Hepatocyte (in vitro differentiated cells): ENCODE measurements at regions not wholly inside any gene's neighbourhood (a gene's known extent, or its start where the extent isn't known, plus 50 kb on each side); places are given as distances from the start of the nearest gene placed in this dataset.

ENCODE experiments used
- EZH2 ChIP-seq: fragments of 200-600 bp; sonication (generic); IDR thresholded peaks from 2 replicates; pipeline ENCODE4 v1.6.1; 2016; ENCODE audit warnings: antibody characterized with exemption, mild to moderate bottlenecking, borderline replicate concordance
- EZH2phosphoT487 ChIP-seq: fragments of 200-600 bp; sonication (generic); IDR thresholded peaks from one replicate; pipeline ENCODE4 v1.6.1; 2018; ENCODE audit warnings: antibody characterized with exemption, mild to moderate bottlenecking, low read depth, moderate library complexity; ENCODE audit not compliant: unreplicated experiment, severe bottlenecking
- TF ChIP-seq, protein P1 (sequence below): fragments of 200-600 bp; sonication (generic); IDR thresholded peaks from 2 replicates; pipeline ENCODE4 v1.5.1; 2016; ENCODE audit warnings: antibody characterized with exemption, mild to moderate bottlenecking; ENCODE audit not compliant: poor library complexity

DNA sequence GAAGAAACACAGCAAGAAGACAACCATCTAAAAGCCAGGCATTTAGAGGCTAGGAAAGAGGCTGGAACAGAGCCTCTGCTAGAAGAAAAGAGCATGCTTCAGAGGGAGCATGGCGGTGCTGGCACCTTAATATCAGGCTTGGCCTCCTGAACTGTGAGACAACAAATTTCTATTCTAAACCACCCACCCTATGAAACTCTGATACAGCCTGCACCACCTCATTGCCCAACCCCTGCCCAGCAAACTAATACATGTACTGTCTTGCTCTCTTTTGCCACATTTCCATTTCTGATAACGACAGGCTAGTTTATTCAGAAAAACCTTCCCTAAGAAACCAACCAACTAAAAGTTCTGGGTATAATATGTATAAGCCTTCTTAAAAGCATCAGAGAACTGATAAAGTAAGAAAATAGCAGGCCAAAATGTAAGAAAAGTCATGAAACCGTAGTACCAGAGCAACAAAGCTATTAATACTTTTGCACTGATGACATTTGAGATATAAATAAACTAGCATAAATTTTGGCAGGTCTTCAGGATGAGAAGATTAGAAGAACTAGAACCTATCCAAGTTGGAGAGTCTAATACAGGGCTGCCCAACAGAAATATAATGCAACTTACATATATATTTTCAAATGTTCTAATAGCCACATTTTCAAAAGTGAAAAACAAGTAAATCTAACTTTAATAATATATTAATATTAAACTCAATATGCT, 184.7 kb upstream of the HSF2 start:
- TF ChIP-seq, protein P1, sequence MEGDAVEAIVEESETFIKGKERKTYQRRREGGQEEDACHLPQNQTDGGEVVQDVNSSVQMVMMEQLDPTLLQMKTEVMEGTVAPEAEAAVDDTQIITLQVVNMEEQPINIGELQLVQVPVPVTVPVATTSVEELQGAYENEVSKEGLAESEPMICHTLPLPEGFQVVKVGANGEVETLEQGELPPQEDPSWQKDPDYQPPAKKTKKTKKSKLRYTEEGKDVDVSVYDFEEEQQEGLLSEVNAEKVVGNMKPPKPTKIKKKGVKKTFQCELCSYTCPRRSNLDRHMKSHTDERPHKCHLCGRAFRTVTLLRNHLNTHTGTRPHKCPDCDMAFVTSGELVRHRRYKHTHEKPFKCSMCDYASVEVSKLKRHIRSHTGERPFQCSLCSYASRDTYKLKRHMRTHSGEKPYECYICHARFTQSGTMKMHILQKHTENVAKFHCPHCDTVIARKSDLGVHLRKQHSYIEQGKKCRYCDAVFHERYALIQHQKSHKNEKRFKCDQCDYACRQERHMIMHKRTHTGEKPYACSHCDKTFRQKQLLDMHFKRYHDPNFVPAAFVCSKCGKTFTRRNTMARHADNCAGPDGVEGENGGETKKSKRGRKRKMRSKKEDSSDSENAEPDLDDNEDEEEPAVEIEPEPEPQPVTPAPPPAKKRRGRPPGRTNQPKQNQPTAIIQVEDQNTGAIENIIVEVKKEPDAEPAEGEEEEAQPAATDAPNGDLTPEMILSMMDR, result no peak
- TF ChIP-seq EZH2 (no peak), EZH2phosphoT487 (no peak)
